Left renal pelvis (tissue), 4 donors: ENCODE measurements at regions not wholly inside any gene's neighbourhood (a gene's known extent, or its start where the extent isn't known, plus 50 kb on each side); places are given as distances from the start of the nearest gene placed in this dataset.

ENCODE experiments used
- DNase-seq, 4 donors: peaks; one replicate each; pipeline ENCODE4 v3.0.0-alpha.2; 2013; ENCODE audit warnings: low read depth in 4 of 4, low spot score in 3 of 4

DNA sequence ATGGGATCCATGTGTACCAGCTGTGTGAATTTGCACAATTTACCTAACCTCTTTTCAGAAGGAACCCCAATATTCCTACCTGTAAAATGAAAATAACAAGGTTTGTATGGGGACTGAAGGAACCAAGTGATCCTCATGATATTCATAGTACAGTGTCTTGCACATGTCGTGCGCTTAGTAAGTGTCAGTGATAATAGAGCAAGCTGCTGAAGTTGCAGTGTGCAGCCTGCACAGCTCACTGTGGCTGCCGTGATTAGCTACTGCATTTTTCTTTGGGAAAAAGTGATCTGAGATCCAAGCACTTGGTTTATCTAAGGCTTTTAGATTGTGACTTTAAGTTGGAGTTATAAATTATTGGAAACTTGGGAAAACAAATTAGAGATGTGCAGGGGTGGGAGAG, 135.9 kb upstream of the FRY start:
- DNase-seq, result no peak

- DNase-seq, result no peak
Measured at GRCh38 chr13:31896427-31896826, 135.1 kb upstream of the FRY start.

DNA sequence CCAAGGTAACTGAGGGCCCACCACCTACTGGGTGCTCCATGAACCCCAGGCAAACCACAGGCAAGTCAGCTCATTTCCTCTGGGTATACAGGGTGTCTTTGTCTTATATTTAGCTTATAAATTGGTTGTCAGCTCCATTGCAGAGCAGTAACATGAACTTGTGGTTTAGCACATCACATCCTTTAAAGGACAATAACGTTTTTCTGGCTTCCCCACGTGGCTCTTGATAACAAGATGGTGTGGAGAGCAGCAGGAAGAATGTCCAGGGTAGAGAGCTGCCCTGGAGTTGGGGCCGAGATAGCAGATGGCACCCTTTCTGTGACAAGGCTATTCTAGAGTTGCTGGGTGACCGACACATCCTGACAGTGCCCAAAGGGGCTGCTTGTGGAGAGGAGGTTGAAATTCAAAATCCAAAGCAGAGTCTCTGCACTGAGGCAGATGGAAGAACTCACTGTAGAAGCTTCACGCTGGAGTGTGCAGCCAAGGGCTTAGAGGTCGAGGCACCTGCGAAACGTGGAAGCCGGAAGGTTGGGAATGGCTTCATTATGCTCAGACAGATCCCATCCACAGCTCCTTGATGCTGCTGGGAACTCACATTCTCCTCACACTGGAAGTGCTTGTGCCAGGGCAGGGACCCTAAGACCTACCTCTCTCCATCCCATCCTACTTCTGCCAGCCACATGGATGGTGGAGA, 133.0 kb upstream of the FRY start:
- no peak for DNase-seq

- no peak for DNase-seq
Measured at GRCh38 chr13:31901985-31902384, 129.6 kb upstream of the FRY start.

- DNase-seq, result no peak
Measured at GRCh38 chr13:31903111-31903815, 128.3 kb upstream of the FRY start.

DNA sequence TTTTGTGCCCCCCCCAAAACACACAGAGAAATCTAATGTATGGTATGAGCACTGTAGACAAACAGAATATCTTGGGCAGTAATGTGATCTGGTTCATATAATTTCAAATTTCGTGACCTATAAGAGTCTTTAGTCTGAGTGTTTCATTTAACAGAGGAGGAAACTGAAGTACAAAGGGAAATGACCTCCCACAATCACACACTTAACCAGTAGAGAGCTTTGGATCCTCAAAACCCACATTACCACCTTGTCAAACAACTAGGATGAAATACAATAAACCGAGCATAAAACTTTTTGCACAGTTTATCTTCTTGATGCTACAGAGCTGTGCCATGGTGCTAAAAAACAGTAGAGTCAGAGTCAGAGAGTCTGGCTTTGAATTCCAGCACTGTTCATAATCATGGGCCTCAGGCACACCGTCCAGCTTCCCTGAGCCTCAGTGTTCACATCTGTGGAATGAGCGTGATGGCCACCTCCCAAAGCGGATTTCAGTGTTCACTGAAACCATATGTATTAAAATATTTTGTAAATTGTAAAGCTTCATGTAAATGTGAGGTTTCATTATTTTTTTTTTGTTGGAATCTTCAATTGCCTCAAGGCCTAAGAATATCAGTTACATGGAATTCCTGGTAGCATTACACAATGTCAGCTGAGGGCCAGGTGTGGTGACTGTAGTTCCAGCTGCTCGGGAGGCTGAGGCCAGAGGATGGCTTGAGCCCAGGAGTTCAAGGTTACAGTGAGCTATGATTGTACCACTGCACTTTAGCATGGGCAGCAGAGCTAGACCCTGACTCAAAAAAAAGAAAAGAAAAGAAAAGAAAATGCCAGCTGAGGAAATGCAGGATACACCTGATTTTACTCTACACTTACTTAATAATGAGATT, 126.4 kb upstream of the FRY start:
- DNase-seq, result no peak

- no peak for DNase-seq
Measured at GRCh38 chr13:31905961-31906360, 125.6 kb upstream of the FRY start.

- DNase-seq, result no peak
Measured at GRCh38 chr13:31908696-31909411, 122.7 kb upstream of the FRY start.

GRCh38 chr13:31909864-31910551, 121.6 kb upstream of the FRY start:
- peak; percentile 41 to 66 (median 51) for DNase-seq

- no peak for DNase-seq
Measured at GRCh38 chr13:31910633-31911032, 120.9 kb upstream of the FRY start.

DNA sequence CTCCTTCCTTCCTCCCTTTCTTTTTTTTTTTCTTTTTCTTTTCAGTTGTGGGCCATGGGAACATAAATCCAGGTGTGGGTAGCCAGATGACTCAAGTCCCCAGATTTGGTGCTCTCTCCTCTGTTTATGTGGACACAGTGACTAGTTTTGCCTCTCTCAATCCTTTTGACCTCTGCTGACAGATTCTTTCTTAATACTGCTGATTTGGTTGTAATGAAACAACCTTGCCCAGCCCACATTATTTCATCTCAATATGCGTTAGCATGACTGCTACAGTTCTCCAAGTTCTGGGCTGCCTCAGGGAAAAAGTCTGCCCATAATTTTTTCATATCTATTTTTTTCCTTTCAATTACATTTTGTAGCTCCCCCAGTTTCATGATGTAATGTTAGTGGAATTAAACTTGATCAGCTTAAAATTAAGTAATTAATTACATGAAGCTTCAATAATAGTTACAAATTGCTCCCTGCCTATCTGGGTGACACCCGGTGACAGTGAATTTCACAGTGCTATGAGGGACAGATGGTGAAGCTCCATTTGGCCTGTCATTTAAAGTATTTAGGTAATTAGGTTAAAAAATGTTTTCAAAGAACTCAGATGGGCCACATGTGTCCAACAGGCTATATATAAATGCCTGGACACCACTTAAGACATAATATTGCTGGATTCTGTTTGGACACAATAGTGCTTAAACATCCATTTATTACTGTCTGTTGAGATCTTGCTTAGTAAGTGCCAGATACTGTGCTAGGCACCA, 118.8 kb upstream of the FRY start:
- no peak for DNase-seq

- no peak for DNase-seq
Measured at GRCh38 chr13:31913459-31913858, 118.1 kb upstream of the FRY start.

GRCh38 chr13:31914843-31915242, 116.7 kb upstream of the FRY start:
- DNase-seq, result no peak

- no peak for DNase-seq
Measured at GRCh38 chr13:31918707-31919106, 112.9 kb upstream of the FRY start.

DNA sequence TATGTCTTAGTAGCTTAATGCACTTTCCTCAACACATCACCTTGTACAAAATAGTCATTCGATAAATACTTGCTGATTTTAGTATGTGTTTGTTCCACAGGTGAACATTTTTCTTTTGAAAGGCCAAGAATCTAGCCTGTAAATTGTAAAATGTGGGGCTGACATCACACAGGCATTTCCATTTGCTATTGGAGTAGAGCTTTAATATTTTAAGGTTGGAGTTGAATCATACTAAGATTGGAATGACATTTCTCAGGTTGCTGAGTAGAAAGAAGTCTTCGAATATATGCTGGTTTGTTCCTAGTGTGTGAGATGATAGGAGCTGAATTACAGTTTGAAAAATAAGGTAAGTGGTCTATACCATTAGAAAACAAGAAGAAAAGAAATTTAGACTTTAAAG, 112.3 kb upstream of the FRY start:
- no peak for DNase-seq

GRCh38 chr13:31919971-31920726, 111.4 kb upstream of the FRY start:
- DNase-seq, result no peak

GRCh38 chr13:31920727-31921100, 110.9 kb upstream of the FRY start:
- DNase-seq, result no peak

GRCh38 chr13:31922724-31923123, 108.8 kb upstream of the FRY start:
- DNase-seq, result no peak
